ENCODE measurements at regions not wholly inside any gene's neighbourhood (a gene's known extent, or its start where the extent isn't known, plus 50 kb on each side); places are given as distances from the start of the nearest gene placed in this dataset.

DNA sequence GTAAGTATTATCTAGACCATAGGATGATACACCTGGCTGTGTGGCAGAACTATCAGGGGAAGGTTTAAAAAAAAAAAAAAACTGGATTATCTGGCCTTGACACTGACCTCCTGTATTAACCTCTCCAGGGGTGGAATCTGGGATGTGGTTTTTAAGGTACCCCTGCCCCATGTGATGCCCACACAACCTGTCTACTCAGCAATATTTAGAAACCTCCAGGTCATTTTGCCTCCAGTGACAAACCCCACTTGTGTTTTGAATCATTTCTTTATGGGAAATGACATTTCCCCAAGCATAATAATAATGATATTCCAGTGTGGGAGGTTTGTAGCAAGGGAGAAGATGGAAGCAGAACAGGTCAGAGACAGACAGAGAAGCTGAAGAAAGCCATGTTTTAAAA is 179.1 kb downstream of the RSL24D1 start:
- no peak for DNase-seq

DNA sequence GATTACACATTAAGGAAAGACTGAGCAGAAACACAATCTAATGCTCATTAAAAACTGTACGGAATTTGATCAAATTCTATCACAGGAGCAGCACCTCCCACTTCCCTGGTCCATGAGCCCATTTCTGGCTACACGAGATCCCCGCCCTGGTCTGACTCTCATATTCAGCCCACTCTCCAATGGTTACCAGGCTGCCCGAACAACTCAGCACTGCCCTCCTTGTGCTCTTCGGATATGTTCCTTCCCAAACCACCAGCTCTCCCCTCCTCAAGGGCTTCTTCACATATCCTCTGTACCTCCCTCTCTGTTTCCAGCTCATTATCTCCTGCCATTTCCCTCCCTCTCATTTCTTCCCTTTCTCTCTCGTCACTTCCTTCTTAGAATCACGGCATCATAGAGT is 180.5 kb downstream of the RSL24D1 start:
- no peak for DNase-seq

DNA sequence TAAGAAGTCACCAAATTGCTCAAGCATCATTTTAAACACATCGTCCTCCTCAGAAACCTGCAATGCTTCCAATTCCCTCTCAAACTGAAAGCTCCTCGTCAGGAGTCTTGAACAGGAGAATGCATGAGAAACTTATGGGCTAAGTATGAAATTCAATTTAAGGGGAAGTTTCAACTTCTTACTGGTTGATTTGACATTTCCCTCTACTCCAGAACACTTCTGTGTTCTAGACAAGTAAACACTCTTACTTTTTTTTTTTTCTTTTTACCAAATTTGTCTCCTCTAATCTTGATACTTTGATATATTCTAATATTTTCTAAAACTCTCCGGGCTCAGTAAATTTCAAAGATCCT is 181.7 kb downstream of the RSL24D1 start:
- no peak for DNase-seq

GRCh38 chr15:55014391-55015092 is 182.2 kb downstream of the RSL24D1 start:
- no peak for DNase-seq

DNA sequence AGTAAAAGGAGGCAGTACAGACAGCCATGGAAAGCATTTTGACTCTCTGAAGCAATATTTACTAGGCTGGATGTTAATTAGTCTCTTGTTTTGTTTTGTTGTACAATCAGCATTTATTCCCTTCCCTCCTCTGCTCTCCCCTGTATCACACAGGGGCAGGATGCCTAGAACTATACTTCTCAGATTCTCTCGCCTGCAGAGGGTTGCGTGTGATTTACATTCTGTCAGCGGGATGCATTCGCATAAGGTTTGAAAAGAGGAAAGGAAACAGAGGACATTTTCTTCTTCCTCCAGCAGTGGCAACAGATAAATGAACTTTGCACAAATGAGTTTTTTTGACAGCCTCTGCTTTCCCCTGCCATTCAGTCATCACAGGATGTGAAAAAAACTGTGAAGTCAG is 188.3 kb downstream of the RSL24D1 start:
- DNase-seq, result no peak

- no peak for DNase-seq
These were observed 189.2 kb downstream of the RSL24D1 start for GRCh38 chr15:55007561-55007960.

- no peak for DNase-seq
These were observed 191.1 kb downstream of the RSL24D1 start for GRCh38 chr15:55005679-55006078.

- DNase-seq, result no peak
These were observed 192.5 kb downstream of the RSL24D1 start for GRCh38 chr15:55003965-55004873.

- no peak for DNase-seq
These were observed 198.1 kb downstream of the RSL24D1 start for GRCh38 chr15:54998661-54999060.

DNA sequence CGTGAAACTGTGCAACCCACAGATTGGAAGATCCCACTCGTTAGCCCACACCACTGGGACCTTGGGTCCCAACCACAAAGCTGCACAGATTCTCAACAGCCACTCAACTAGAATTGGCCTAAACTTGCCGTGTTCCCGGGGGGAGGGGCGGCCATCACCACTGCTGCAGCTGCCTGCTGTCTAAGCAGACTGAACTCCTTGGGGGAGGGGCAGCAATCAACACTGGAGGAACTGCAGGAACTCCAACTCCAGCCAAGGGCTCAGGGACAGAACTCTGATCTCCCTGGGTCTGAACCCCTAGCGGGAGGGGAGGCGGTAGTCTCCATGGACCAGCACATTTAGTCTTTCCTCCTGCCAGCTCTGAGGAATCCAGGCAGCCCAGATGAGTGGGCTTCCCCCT is 205.9 kb downstream of the RSL24D1 start:
- DNase-seq, result no peak

- no peak for DNase-seq
These were observed 208.9 kb downstream of the RSL24D1 start for GRCh38 chr15:54987881-54988280.

DNA sequence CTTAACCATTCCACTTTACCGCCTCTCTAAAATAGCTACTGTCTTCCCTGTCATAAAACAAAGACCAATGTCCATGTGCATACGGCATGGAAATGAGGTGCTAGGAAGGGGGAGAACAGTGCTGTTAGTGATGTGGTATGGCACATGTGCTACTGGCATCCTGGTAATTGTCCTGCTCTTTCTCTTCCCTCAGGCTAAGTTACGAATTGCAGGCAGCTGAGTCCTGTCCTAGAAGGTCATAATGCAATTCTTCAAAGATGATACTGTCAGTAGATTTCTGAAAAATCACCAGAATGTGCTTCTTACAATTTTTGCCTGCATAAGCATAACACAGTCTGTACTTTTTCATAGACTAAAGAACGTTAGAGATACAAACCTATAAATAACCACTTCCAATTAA is 216.8 kb downstream of the RSL24D1 start:
- DNase-seq, result no peak

DNA sequence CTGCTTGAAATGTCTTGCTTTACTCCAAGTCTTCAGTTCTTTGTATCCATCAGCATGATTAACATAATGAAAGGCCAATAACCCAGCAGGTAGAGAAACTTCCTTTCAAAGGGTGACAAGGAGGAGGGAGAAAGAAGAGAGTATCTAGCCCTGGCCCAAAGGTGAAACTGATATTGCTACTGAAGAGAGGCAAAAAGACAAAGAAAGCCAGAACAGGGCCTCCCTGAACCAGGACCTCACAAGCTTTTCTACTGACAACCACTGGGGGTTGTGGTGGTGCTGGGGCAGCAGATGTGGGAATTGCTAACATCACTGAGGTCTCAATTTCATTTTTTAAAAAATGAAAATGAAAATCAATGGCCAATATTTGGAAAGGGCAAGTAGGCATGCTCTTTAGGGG is 234.1 kb downstream of the RSL24D1 start:
- no peak for DNase-seq

DNA sequence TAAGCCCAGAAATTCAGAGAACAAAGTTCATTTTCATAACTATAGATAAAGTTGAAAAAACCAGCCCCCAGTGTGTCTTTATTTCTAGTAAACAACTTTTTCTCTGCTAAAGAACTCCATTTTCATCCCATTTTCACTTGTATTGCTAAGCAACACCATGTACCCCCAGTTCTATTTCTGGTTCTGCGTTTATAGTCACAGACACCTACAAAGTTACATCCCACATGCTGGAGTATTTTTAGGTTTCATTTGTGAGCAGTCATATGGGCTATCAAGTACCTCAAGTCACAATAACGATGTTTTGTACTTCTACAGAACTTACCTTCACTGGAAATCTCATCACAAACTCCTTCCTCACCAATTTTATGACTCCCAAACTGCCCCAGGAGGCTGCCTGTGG is 236.5 kb downstream of the RSL24D1 start:
- no peak for DNase-seq

DNA sequence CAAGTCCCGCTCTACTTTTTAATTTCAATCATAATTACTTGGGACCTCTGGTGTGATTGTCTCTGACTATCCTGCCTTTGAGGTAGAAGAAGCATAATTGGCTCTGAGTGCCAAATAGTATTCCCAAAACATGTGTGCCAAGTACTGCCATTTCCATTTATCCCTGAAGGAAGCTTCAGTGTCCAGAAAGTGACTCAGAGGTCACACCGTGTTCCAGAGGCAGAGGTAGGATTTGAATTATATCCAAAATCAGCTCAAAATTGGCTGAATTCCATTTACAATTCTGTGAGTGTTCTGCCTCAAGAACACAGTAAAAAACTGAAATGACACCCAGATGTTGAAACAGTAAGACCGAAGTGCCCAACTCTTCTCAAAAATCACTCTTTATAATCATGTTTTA is 255.3 kb downstream of the RSL24D1 start:
- DNase-seq, result no peak

DNA sequence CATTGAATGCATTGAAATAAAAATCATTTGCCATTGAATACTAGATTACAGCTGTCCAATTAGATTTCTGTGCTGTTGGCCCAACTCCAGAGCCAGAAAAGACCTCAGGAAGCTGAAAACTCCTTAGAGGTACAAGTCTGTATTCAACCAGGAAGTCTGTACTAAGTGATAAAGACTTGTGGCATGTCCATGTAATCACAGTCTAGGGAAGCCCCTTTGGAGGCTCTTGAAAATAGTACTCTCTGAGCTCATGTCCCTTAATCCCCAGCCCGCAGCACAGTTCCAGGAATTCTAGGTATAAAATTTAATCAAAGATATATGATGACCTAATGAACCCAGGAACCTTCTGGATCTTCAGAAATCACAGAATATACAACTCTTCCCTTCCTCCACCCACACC is 279.4 kb downstream of the RSL24D1 start:
- DNase-seq, result no peak

- DNase-seq, result no peak
These were observed 281.4 kb downstream of the RSL24D1 start for GRCh38 chr15:54915380-54915779.

GRCh38 chr15:54884312-54884711 is 312.4 kb downstream of the RSL24D1 start:
- no peak for DNase-seq

GRCh38 chr15:54859982-54860381 is 336.8 kb downstream of the RSL24D1 start:
- no peak for DNase-seq

GRCh38 chr15:54854667-54855066 is 342.1 kb downstream of the RSL24D1 start:
- no peak for DNase-seq

- no peak for DNase-seq
These were observed 346.6 kb downstream of the RSL24D1 start for GRCh38 chr15:54850101-54850500.

- no peak for DNase-seq
These were observed 353.7 kb downstream of the RSL24D1 start for GRCh38 chr15:54843006-54843405.

DNA sequence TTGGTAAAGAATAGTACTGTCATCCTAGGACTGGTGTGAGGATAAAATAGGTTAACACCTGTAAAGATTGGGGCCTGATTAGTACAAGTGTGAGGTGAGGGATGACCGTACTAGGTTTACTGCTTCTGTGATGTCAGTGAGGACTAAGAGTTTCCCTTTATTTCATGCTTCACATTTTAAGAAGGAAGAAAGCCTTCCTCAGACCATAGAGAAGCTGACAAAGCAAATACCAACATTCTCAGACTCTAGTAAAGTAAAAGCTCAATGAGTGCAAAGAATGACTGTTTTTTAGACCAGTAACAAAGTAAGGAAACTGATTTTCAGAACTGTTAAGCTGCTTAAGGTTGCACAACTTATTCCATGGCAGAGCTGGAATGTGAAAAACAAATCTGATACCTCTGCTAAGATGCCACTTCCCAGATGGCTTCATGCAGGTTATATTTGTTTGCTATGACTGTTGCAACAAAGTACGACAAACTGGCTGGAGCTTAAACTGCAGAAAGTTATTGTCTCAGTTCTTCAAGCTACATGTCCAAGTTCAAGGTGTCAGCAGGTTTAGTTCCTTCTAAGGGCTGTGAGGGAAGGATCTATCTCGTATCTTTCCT is 354.9 kb downstream of the RSL24D1 start:
- no peak for DNase-seq

Data from activated CD4-positive, alpha-beta T cell treated with anti-CD3 and anti-CD28 coated beads, Interleukin-2, amount 50 U/mL, for 1 hour (primary cell).